HL-60 (cell line): ENCODE measurements at regions not wholly inside any gene's neighbourhood (a gene's known extent, or its start where the extent isn't known, plus 50 kb on each side); places are given as distances from the start of the nearest gene placed in this dataset.

Experiments used
- DNase-seq, 2 experiments: peaks; one replicate each; pipeline ENCODE4 v3.0.0-alpha.2; 2010 to 2020; ENCODE audit warnings: low read depth in 1 of 2, low spot score in 1 of 2
- H3K27ac ChIP-seq: fragments of 250-450 bp; sonication (Bioruptor Pico); replicated peaks from 2 replicates; pipeline ENCODE4 v1.5.1; 2020; ENCODE audit warnings: mild to moderate bottlenecking, moderate library complexity
- H3K27me3 ChIP-seq: fragments of 250-450 bp; sonication (Bioruptor Pico); 2 replicates; pipeline ENCODE4 v1.5.1; 2021; ENCODE audit warnings: mild to moderate bottlenecking, moderate library complexity; ENCODE audit not compliant: insufficient read depth, poor library complexity, severe bottlenecking
- H3K4me3 ChIP-seq: replicated peaks from 2 replicates; pipeline ENCODE4 v1.5.1; 2011; ENCODE audit warnings: mild to moderate bottlenecking, control low read depth, low read length; ENCODE audit not compliant: insufficient read depth
- CTCF ChIP-seq: IDR thresholded peaks from one replicate; pipeline ENCODE4 v1.5.1; 2011; ENCODE audit warnings: low read length, control low read depth, inconsistent platforms; ENCODE audit not compliant: insufficient read depth
- GABPA ChIP-seq: IDR thresholded peaks from 2 replicates; pipeline ENCODE4 v1.6.1; 2012; ENCODE audit warnings: low read depth
- POLR2AphosphoS5 ChIP-seq: IDR thresholded peaks from 2 replicates; pipeline ENCODE4 v1.6.1; 2012; ENCODE audit warnings: low read depth
- REST ChIP-seq: IDR thresholded peaks from 2 replicates; pipeline ENCODE4 v1.6.1; 2012; ENCODE audit warnings: low read depth; ENCODE audit not compliant: insufficient replicate concordance
- SPI1 ChIP-seq: IDR thresholded peaks from 2 replicates; pipeline ENCODE4 v1.6.1; 2012; ENCODE audit warnings: low read depth, mild to moderate bottlenecking, borderline replicate concordance

- H3K27ac ChIP-seq = no peak overlapping the region
- no peak for DNase-seq
- TF ChIP-seq POLR2AphosphoS5 (no peak), SPI1 (no peak), REST (no peak), CTCF (no peak), GABPA (no peak)
- no peaks in the 10 kb centered on the region for H3K27me3 ChIP-seq
- no peak overlapping the region for H3K4me3 ChIP-seq
Observed at GRCh38 chr10:83995738-83996331, 143.5 kb upstream of the GHITM start.

GRCh38 chr10:84004221-84004620 is 135.1 kb upstream of the GHITM start:
- no peak overlapping the region for H3K4me3 ChIP-seq
- DNase-seq = no peak
- no peaks in the 10 kb centered on the region for H3K27me3 ChIP-seq
- TF ChIP-seq CTCF (no peak), REST (no peak), SPI1 (no peak), GABPA (no peak), POLR2AphosphoS5 (no peak)
- no peak overlapping the region for H3K27ac ChIP-seq

GRCh38 chr10:84005403-84005802 is 133.9 kb upstream of the GHITM start:
- TF ChIP-seq REST (no peak), CTCF (no peak), POLR2AphosphoS5 (no peak), GABPA (no peak), SPI1 (no peak)
- Histone ChIP-seq H3K27ac (no peak overlapping the region), H3K27me3 (no peaks in the 10 kb centered on the region), H3K4me3 (no peak overlapping the region)
- no peak for DNase-seq
